ENCODE measurements at regions not wholly inside any gene's neighbourhood (a gene's known extent, or its start where the extent isn't known, plus 50 kb on each side); places are given as distances from the start of the nearest gene placed in this dataset.

GRCh38 chr15:38622908-38623307 lies 58.3 kb upstream of the RASGRP1 start:
- no peak for TF ChIP-seq CTCF (IDR thresholded peaks at IDR 0.05)
- H3K27ac ChIP-seq (ENCODE audit: low read depth in 1 of 2, low read length in 2 of 2) = no peak overlapping the region
- peaks cover 16% of the 10 kb centered on the region for H3K4me1 ChIP-seq (ENCODE audit: insufficient read depth, low read length)
- no peaks in the 10 kb centered on the region for H3K36me3 Mint-ChIP-seq (ENCODE audit: low read depth)
- peak in 1 of 14 experiments; percentile 7 for DNase-seq
- intact Hi-C loops (cut with DNase I, micrococcal nuclease) = no loop called here
- H3K36me3 ChIP-seq (ENCODE audit: insufficient read depth, low read length) = no peaks in the 10 kb centered on the region
- CTCF ChIA-PET = no interaction called here
- ATAC-seq (ENCODE audit: poor library complexity) = no peak
- H3K4me3 ChIP-seq (ENCODE audit: low read length) = no peak overlapping the region
- POLR2A ChIA-PET = no interaction called here
- no peaks in the 10 kb centered on the region for H3K27me3 Mint-ChIP-seq
- no peaks in the 10 kb centered on the region for H3K9me3 Mint-ChIP-seq
- no peak overlapping the region for H3K27ac Mint-ChIP-seq
- H3K9me3 ChIP-seq (ENCODE audit: control insufficient read depth in 1 of 2, insufficient read depth in 1 of 2, low read length in 2 of 2) = no peaks in the 10 kb centered on the region
- H3K4me1 Mint-ChIP-seq (ENCODE audit: low read depth) = peaks cover 39% of the 10 kb centered on the region
- H3K4me3 Mint-ChIP-seq = no peak overlapping the region
- H3K27me3 ChIP-seq (ENCODE audit: control insufficient read depth in 1 of 2, insufficient read depth in 2 of 2, low read length in 2 of 2) = no peaks in the 10 kb centered on the region

- H3K27ac Mint-ChIP-seq = no peak overlapping the region
- H3K4me3 Mint-ChIP-seq = no peak overlapping the region
- peaks cover 40% of the 10 kb centered on the region for H3K4me1 Mint-ChIP-seq (ENCODE audit: low read depth)
- H3K27me3 Mint-ChIP-seq = no peaks in the 10 kb centered on the region
- Histone ChIP-seq H3K9me3 (ENCODE audit: control insufficient read depth in 1 of 2, insufficient read depth in 1 of 2, low read length in 2 of 2) (no peaks in the 10 kb centered on the region), H3K4me1 (ENCODE audit: insufficient read depth, low read length) (peaks cover 16% of the 10 kb centered on the region), H3K4me3 (ENCODE audit: low read length) (no peak overlapping the region), H3K27ac (ENCODE audit: low read depth in 1 of 2, low read length in 2 of 2) (no peak overlapping the region), H3K36me3 (ENCODE audit: insufficient read depth, low read length) (no peaks in the 10 kb centered on the region), H3K27me3 (ENCODE audit: control insufficient read depth in 1 of 2, insufficient read depth in 2 of 2, low read length in 2 of 2) (no peaks in the 10 kb centered on the region)
- CTCF ChIA-PET = no interaction called here
- no peaks in the 10 kb centered on the region for H3K9me3 Mint-ChIP-seq
- ATAC-seq (ENCODE audit: poor library complexity) (no peak), DNase-seq (no peak)
- intact Hi-C loops (cut with DNase I, micrococcal nuclease) = no loop called here
- POLR2A ChIA-PET = interaction anchor here (1.0 to 1.6 kb wide), 2 partner anchors 12 to 28 kb away, joined by 3 to 4 read pairs; no protein-coding TSS in a partner anchor
- TF ChIP-seq CTCF (IDR thresholded peaks at IDR 0.05) = no peak
- H3K36me3 Mint-ChIP-seq (ENCODE audit: low read depth) = no peaks in the 10 kb centered on the region
These were observed 59.1 kb upstream of the RASGRP1 start for GRCh38 chr15:38623744-38624143.

GRCh38 chr15:38624244-38625205 lies 59.9 kb upstream of the RASGRP1 start:
- H3K27ac ChIP-seq (ENCODE audit: low read depth in 1 of 2, low read length in 2 of 2) = no peak overlapping the region
- POLR2A ChIA-PET = interaction anchor here (1.0 to 3.2 kb wide), 3 partner anchors 13 to 27 kb away, joined by 3 to 18 read pairs (median 4); no protein-coding TSS in a partner anchor
- H3K27me3 ChIP-seq (ENCODE audit: control insufficient read depth in 1 of 2, insufficient read depth in 2 of 2, low read length in 2 of 2) = no peaks in the 10 kb centered on the region
- CTCF ChIA-PET = no interaction called here
- H3K27me3 Mint-ChIP-seq = no peaks in the 10 kb centered on the region
- intact Hi-C loops (cut with DNase I, micrococcal nuclease) = no loop called here
- H3K4me1 Mint-ChIP-seq (ENCODE audit: low read depth) = peaks cover 37% of the 10 kb centered on the region
- ATAC-seq (ENCODE audit: poor library complexity) (no peak), DNase-seq (no peak)
- H3K27ac Mint-ChIP-seq = no peak overlapping the region
- TF ChIP-seq CTCF (IDR thresholded peaks at IDR 0.05) = no peak
- H3K4me3 ChIP-seq (ENCODE audit: low read length) = no peak overlapping the region
- no peaks in the 10 kb centered on the region for H3K36me3 Mint-ChIP-seq (ENCODE audit: low read depth)
- peaks cover 16% of the 10 kb centered on the region for H3K4me1 ChIP-seq (ENCODE audit: insufficient read depth, low read length)
- no peaks in the 10 kb centered on the region for H3K9me3 ChIP-seq (ENCODE audit: control insufficient read depth in 1 of 2, insufficient read depth in 1 of 2, low read length in 2 of 2)
- no peaks in the 10 kb centered on the region for H3K9me3 Mint-ChIP-seq
- H3K4me3 Mint-ChIP-seq = no peak overlapping the region
- no peaks in the 10 kb centered on the region for H3K36me3 ChIP-seq (ENCODE audit: insufficient read depth, low read length)

Data from CD4-positive, alpha-beta T cell (primary cell).